HepG2 (cell line): ENCODE measurements at regions not wholly inside any gene's neighbourhood (a gene's known extent, or its start where the extent isn't known, plus 50 kb on each side); places are given as distances from the start of the nearest gene placed in this dataset.

Experiments used
- ATAC-seq: fragments of 200-7000 bp; cut with Tn5 transposase; 3 replicates; pipeline ENCODE4 v1.9.1; 2020; ENCODE audit warnings: mild to moderate bottlenecking, moderate library complexity
- BruUV-seq: library from RNA; stranded (reverse); fragments of 400-500 nt; replicated peaks from 2 replicates; lab custom pipeline; 2021; lab: Mats Ljungman, UMichigan
- CTCF ChIA-PET: fragments of 300-600 bp; formaldehyde crosslinking; extraction: SDS; loops from one replicate; lab custom pipeline; 2021; ENCODE audit warnings: low total read pairs, inconsistent platforms, low intra/inter-chr PET ratio; lab: Yijun Ruan, JAX
- POLR2A ChIA-PET: fragments of 350-600 bp; sonication (Branson Sonifier 250); formaldehyde crosslinking; loops from one replicate; lab custom pipeline; 2020; ENCODE audit warnings: antibody characterized with exemption, inconsistent platforms; lab: Yijun Ruan, JAX
- DNase-seq: peaks from one replicate; pipeline ENCODE4 v3.0.0-alpha.2; 2015; ENCODE audit warnings: low spot score
- FAIRE-seq: peaks from 3 replicates; lab custom pipeline; 2011; peaks lifted over from hg19 to GRCh38; lab: Jason Lieb, UNC
- H2AFZ ChIP-seq: one replicate; pipeline ENCODE4 v1.6.1; 2011; ENCODE audit warnings: low read length, inconsistent platforms
- H3K27ac ChIP-seq: fragments of 300-600 bp; 3 replicates; pipeline ENCODE4 v1.8.0; 2011; ENCODE audit warnings: mixed run types, mild to moderate bottlenecking, mixed read lengths, low read length, inconsistent platforms; ENCODE audit not compliant: insufficient read depth; ENCODE audit errors: extremely low read length
- H3K27me3 ChIP-seq, 2 experiments: fragments of 200-600 bp in 1 of 2; 2 replicates in 1 of 2; 3 replicates in 1 of 2; pipeline versions ENCODE4 v1.6.0 to v1.8.0; 2011; ENCODE audit warnings: low read length in 2 of 2, mild to moderate bottlenecking in 2 of 2, moderate library complexity in 2 of 2, inconsistent platforms in 1 of 2; ENCODE audit not compliant: insufficient read depth in 2 of 2, control insufficient read depth in 1 of 2
- H3K36me3 ChIP-seq, 2 experiments: fragments of 200-600 bp in 1 of 2; replicated peaks in 1 of 2; 2 replicates in 1 of 2; 3 replicates in 1 of 2; pipeline versions ENCODE4 v1.5.1 to v1.8.0; 2011; ENCODE audit warnings: low read length in 2 of 2, inconsistent platforms in 1 of 2; ENCODE audit not compliant: insufficient read depth in 2 of 2, control insufficient read depth in 1 of 2
- H3K4me1 ChIP-seq: 2 replicates; pipeline ENCODE4 v1.5.1; 2012; ENCODE audit warnings: low read length, inconsistent platforms; ENCODE audit not compliant: insufficient read depth
- H3K4me2 ChIP-seq: 2 replicates; pipeline ENCODE4 v1.6.0; 2011; ENCODE audit warnings: low read depth, low read length, inconsistent platforms
- H3K4me3 ChIP-seq, 3 experiments: fragments of 200-600 bp in 1 of 3; sonication (generic), shearing (Covaris generic) in 1 of 3; replicated peaks in 1 of 3; 2 replicates each; pipeline ENCODE4 v1.5.1; 2011 to 2016; ENCODE audit warnings: low read length in 3 of 3, inconsistent platforms in 2 of 3, low read depth in 2 of 3, mild to moderate bottlenecking in 2 of 3, control low read depth in 1 of 3, mixed read lengths in 1 of 3; ENCODE audit not compliant: insufficient read depth in 1 of 3
- H3K79me2 ChIP-seq: one replicate; pipeline ENCODE4 v1.6.1; 2011; ENCODE audit warnings: low read length, inconsistent platforms; ENCODE audit not compliant: insufficient read depth
- H3K9ac ChIP-seq: 2 replicates; pipeline ENCODE4 v1.6.0; 2011; ENCODE audit warnings: mild to moderate bottlenecking, low read depth, low read length, inconsistent platforms; ENCODE audit not compliant: insufficient read depth
- H3K9me3 ChIP-seq: 2 replicates; pipeline ENCODE4 v1.5.1; 2012; ENCODE audit warnings: mild to moderate bottlenecking, low read length
- H4K20me1 ChIP-seq: 2 replicates; pipeline ENCODE4 v1.6.0; 2011; ENCODE audit warnings: inconsistent platforms, mild to moderate bottlenecking, low read length, moderate library complexity; ENCODE audit not compliant: insufficient read depth
- ELF3 ChIP-seq: IDR thresholded peaks from 2 replicates; pipeline ENCODE4 v1.6.1; 2016; ENCODE audit warnings: missing genetic modification reagents, missing compliant biosample characterization
- JUNB ChIP-seq: sonication (generic); formaldehyde crosslinking; IDR thresholded peaks from 2 replicates; pipeline ENCODE4 v1.8.0; 2022; ENCODE audit warnings: missing genetic modification reagents, mild to moderate bottlenecking, borderline replicate concordance
- REPIN1 ChIP-seq: sonication (generic); formaldehyde crosslinking; IDR thresholded peaks from 2 replicates; pipeline ENCODE4 v1.8.0; 2022; ENCODE audit warnings: missing genetic modification reagents, low read depth, mild to moderate bottlenecking, borderline replicate concordance
- ZBTB26 ChIP-seq: IDR thresholded peaks from 2 replicates; pipeline ENCODE4 v1.6.1; 2016; ENCODE audit warnings: missing compliant biosample characterization, missing genetic modification reagents, borderline replicate concordance
- ZBTB49 ChIP-seq: sonication (generic); formaldehyde crosslinking; IDR thresholded peaks from 2 replicates; pipeline ENCODE4 v1.4.0; 2020; ENCODE audit warnings: missing genetic modification reagents, borderline replicate concordance
- ZFX ChIP-seq: sonication (generic); formaldehyde crosslinking; IDR thresholded peaks from 2 replicates; pipeline ENCODE4 v1.4.0; 2020; ENCODE audit warnings: mild to moderate bottlenecking, low read depth, missing genetic modification reagents, moderate library complexity
- ZMYM4 ChIP-seq: sonication (generic); formaldehyde crosslinking; IDR thresholded peaks from 2 replicates; pipeline ENCODE4 v1.8.1; 2023; ENCODE audit warnings: mild to moderate bottlenecking, missing genetic modification reagents
- ZNF441 ChIP-seq: sonication (generic); formaldehyde crosslinking; IDR thresholded peaks from 2 replicates; pipeline ENCODE4 v1.7.0; 2021; ENCODE audit warnings: missing genetic modification reagents, borderline replicate concordance
- ZNF589 ChIP-seq: sonication (generic); formaldehyde crosslinking; conservative IDR thresholded peaks from 2 replicates; pipeline ENCODE4 v1.8.0; 2022; ENCODE audit warnings: mild to moderate bottlenecking, moderate library complexity, missing genetic modification reagents
- WGBS: methylation state at CpG from one replicate; pipeline ENCODE4 v1.1.6; 2017; ENCODE audit warnings: low lambda C conversion rate; 5-methylcytosine and 5-hydroxymethylcytosine counted together
- in situ Hi-C: cut with HindIII; loops from 2 replicates; pipeline ENCODE4 v1.10.0; 2017; ENCODE audit warnings: low pct_unique_long_range_greater_than_20kb; ENCODE audit not compliant: extremely low pct_ligation_motif_present
- intact Hi-C: fragments of 100-400 bp; cut with micrococcal nuclease; formaldehyde crosslinking; loops from one replicate; pipeline ENCODE4 v1.10.0; 2022; ENCODE audit not compliant: unreplicated experiment
- TF ChIP-seq, protein P1 (sequence below): sonication (generic); formaldehyde crosslinking; IDR thresholded peaks from 2 replicates; pipeline ENCODE4 v1.4.0; 2020; ENCODE audit warnings: missing genetic modification reagents
- TF ChIP-seq, protein P2 (sequence below): sonication (generic); formaldehyde crosslinking; IDR thresholded peaks from 2 replicates; pipeline ENCODE4 v1.4.0; 2020; ENCODE audit warnings: mild to moderate bottlenecking, missing genetic modification reagents, borderline replicate concordance

DNA sequence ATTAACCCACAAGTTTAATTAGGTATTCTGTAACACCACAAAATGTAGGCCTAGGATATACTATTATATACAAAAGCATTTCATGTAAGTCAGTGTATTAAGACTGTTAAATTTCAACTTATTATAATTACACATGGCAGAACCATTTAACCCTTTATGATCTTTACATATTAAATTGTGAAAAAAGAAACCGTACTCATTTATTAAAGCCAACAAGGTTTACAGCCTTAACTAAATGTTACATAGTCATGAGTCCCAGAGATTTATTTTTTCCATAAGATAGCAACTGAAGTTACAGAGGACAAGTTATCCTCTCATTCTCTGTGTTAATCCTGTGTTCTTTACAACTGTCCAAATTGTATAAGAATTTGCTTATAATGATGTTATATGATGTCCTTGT is 615.8 kb upstream of the AGTR1 start:
- Histone ChIP-seq H3K27me3 (no peaks in the 10 kb centered on the region; a peak in 1 of 5 replicates), H3K27ac (no peak overlapping the region), H3K9ac (no peak overlapping the region), H3K36me3 (no peaks in the 10 kb centered on the region), H3K4me3 (no peak overlapping the region), H3K4me1 (no peaks in the 10 kb centered on the region), H4K20me1 (no peaks in the 10 kb centered on the region), H3K9me3 (no peaks in the 10 kb centered on the region), H2AFZ (no peak overlapping the region), H3K4me2 (no peak overlapping the region), H3K79me2 (no peaks in the 10 kb centered on the region)
- in situ Hi-C loops = no loop called here
- no TSS peak for BruUV-seq
- no peak for TF ChIP-seq ZFX
- no peak for TF ChIP-seq ZNF441
- no peak for TF ChIP-seq ZMYM4 (CRISPR knock-in tag)
- TF ChIP-seq, protein P1, sequence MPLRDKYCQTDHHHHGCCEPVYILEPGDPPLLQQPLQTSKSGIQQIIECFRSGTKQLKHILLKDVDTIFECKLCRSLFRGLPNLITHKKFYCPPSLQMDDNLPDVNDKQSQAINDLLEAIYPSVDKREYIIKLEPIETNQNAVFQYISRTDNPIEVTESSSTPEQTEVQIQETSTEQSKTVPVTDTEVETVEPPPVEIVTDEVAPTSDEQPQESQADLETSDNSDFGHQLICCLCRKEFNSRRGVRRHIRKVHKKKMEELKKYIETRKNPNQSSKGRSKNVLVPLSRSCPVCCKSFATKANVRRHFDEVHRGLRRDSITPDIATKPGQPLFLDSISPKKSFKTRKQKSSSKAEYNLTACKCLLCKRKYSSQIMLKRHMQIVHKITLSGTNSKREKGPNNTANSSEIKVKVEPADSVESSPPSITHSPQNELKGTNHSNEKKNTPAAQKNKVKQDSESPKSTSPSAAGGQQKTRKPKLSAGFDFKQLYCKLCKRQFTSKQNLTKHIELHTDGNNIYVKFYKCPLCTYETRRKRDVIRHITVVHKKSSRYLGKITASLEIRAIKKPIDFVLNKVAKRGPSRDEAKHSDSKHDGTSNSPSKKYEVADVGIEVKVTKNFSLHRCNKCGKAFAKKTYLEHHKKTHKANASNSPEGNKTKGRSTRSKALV (CRISPR knock-in tag) = no peak
- TF ChIP-seq REPIN1 (CRISPR knock-in tag) = no peak
- TF ChIP-seq JUNB (CRISPR knock-in tag) = no peak
- no peak for TF ChIP-seq ZNF589
- TF ChIP-seq, protein P2, sequence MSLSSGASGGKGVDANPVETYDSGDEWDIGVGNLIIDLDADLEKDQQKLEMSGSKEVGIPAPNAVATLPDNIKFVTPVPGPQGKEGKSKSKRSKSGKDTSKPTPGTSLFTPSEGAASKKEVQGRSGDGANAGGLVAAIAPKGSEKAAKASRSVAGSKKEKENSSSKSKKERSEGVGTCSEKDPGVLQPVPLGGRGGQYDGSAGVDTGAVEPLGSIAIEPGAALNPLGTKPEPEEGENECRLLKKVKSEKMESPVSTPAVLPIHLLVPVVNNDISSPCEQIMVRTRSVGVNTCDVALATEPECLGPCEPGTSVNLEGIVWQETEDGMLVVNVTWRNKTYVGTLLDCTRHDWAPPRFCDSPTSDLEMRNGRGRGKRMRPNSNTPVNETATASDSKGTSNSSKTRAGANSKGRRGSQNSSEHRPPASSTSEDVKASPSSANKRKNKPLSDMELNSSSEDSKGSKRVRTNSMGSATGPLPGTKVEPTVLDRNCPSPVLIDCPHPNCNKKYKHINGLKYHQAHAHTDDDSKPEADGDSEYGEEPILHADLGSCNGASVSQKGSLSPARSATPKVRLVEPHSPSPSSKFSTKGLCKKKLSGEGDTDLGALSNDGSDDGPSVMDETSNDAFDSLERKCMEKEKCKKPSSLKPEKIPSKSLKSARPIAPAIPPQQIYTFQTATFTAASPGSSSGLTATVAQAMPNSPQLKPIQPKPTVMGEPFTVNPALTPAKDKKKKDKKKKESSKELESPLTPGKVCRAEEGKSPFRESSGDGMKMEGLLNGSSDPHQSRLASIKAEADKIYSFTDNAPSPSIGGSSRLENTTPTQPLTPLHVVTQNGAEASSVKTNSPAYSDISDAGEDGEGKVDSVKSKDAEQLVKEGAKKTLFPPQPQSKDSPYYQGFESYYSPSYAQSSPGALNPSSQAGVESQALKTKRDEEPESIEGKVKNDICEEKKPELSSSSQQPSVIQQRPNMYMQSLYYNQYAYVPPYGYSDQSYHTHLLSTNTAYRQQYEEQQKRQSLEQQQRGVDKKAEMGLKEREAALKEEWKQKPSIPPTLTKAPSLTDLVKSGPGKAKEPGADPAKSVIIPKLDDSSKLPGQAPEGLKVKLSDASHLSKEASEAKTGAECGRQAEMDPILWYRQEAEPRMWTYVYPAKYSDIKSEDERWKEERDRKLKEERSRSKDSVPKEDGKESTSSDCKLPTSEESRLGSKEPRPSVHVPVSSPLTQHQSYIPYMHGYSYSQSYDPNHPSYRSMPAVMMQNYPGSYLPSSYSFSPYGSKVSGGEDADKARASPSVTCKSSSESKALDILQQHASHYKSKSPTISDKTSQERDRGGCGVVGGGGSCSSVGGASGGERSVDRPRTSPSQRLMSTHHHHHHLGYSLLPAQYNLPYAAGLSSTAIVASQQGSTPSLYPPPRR (CRISPR knock-in tag) = no peak
- TF ChIP-seq ZBTB49 = no peak
- no peak for TF ChIP-seq ELF3 (CRISPR knock-in tag)
- TF ChIP-seq ZBTB26 (CRISPR knock-in tag) = no peak
- ChIA-PET CTCF (no interaction called here), POLR2A (no interaction called here)
- no peak for FAIRE-seq
- DNase-seq = no peak
- WGBS = 7% methylated on average over 1 of the region's 1 CpG
- ATAC-seq = no peak
- intact Hi-C loops = no loop called here
